ENCODE measurements at regions not wholly inside any gene's neighbourhood (a gene's known extent, or its start where the extent isn't known, plus 50 kb on each side); places are given as distances from the start of the nearest gene placed in this dataset.

DNA sequence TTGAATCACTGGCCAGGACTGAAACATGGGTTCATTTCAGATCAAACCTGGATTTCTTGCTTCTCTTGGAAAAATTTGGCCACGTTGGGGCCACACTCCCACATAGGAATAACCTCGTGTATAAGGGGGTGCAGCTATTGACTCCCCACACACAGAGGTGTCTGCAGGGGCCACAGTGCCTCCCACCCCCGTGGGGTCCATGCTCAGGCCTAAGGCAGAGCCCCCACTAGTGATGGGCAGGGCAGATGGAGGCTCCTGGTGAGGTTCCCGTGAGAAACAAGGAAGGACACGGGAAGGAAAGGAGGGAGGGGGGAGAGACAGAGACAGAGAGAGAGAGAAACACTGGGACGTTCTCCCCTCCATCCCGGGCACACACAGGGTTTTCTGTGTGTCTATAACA is 230.5 kb downstream of the ERMARD start:
- no peak for DNase-seq (ENCODE audit: insufficient read length, low spot score)
- TF ChIP-seq, protein P1, sequence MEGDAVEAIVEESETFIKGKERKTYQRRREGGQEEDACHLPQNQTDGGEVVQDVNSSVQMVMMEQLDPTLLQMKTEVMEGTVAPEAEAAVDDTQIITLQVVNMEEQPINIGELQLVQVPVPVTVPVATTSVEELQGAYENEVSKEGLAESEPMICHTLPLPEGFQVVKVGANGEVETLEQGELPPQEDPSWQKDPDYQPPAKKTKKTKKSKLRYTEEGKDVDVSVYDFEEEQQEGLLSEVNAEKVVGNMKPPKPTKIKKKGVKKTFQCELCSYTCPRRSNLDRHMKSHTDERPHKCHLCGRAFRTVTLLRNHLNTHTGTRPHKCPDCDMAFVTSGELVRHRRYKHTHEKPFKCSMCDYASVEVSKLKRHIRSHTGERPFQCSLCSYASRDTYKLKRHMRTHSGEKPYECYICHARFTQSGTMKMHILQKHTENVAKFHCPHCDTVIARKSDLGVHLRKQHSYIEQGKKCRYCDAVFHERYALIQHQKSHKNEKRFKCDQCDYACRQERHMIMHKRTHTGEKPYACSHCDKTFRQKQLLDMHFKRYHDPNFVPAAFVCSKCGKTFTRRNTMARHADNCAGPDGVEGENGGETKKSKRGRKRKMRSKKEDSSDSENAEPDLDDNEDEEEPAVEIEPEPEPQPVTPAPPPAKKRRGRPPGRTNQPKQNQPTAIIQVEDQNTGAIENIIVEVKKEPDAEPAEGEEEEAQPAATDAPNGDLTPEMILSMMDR (IDR thresholded peaks at IDR 0.05; ENCODE audit: insufficient read depth, missing control alignments), result no peak
- no peak for FAIRE-seq

DNA sequence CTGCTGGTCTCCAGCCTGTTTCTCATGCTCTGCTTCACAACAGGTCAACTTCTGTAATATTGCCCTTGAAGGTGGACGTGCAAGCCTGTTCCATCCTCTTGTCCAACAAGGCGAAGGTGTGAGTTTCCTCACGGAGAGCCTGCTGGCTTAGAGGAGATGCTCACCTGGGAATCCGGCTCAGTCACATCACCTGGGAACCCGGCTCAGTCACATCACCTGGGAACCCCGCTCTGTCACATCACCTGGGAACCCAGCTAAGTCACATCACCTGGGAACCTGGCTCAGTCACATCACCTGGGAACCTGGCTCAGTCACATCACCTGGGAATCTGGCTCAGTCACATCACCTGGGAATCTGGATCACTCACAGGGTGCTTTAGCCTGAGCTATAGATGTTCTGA is 230.1 kb downstream of the ERMARD start:
- TF ChIP-seq, protein P1 (IDR thresholded peaks at IDR 0.05; ENCODE audit: insufficient read depth, missing control alignments), result no peak
- DNase-seq (ENCODE audit: insufficient read length, low spot score) (no peak), FAIRE-seq (no peak)

GRCh38 chr6:169980826-169981450 is 229.5 kb downstream of the ERMARD start:
- FAIRE-seq (no peak), DNase-seq (ENCODE audit: insufficient read length, low spot score) (no peak)
- TF ChIP-seq, protein P1 (IDR thresholded peaks at IDR 0.05; ENCODE audit: insufficient read depth, missing control alignments), result no peak

- no peak for FAIRE-seq
- DNase-seq (ENCODE audit: insufficient read length, low spot score), result no peak
- TF ChIP-seq, protein P1 (IDR thresholded peaks at IDR 0.05; ENCODE audit: insufficient read depth, missing control alignments), result no peak
These were observed 228.5 kb downstream of the ERMARD start for GRCh38 chr6:169979873-169980432.

GRCh38 chr6:169978615-169979161 is 227.3 kb downstream of the ERMARD start:
- FAIRE-seq (no peak), DNase-seq (ENCODE audit: insufficient read length, low spot score) (no peak)
- TF ChIP-seq, protein P1 (IDR thresholded peaks at IDR 0.05; ENCODE audit: insufficient read depth, missing control alignments), result no peak

DNA sequence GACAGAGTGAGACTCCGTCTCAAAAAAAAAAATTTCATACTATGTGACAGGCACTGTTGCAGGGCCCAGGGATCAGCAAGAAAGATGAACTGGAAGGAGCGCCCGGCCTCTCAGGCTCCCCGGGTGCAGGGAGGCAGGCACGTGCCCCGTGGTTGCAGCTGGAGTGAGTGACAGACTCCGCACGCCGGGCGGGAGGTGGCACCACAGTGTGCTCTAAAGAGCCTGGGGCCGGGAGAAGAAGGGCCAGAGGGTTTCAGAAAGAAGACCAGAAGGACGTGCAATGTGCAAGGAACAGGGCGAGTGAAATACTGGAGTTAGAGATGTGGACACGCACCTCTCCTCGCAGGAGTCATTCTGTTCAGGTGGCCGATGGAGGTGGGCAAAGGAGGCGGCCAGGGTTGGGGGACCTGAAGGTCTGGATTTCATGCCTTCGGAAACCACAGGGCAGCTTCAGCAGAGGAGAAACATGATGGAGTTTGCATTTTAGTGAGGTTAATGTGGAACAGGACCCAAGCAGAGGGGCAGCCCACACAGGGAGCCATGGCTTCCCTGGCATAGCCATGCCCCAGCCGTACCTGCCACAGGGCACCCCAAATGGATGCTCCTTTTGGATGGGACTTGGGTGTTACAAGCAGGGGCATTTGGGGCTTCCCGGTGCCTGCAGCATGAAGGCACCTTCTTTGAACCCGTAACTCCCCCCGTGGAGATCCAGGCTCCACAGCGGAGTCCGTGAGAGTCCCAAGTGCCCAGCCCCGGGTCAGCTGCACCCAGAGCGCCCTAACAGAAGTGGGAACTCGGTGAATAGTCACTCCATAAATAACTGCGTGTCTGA is 226.2 kb downstream of the ERMARD start:
- DNase-seq (ENCODE audit: insufficient read length, low spot score) (no peak), FAIRE-seq (no peak)
- TF ChIP-seq, protein P1 (IDR thresholded peaks at IDR 0.05; ENCODE audit: insufficient read depth, missing control alignments), result no peak
